HG02588 (cell line): ENCODE measurements at regions not wholly inside any gene's neighbourhood (a gene's known extent, or its start where the extent isn't known, plus 50 kb on each side); places are given as distances from the start of the nearest gene placed in this dataset.

Experiments
- ATAC-seq: cut with Tn5 transposase; IDR thresholded peaks from one replicate; pipeline ENCODE4 v1.9.1; 2021; ENCODE audit warnings: mild to moderate bottlenecking, moderate library complexity; ENCODE audit not compliant: unreplicated experiment

GRCh38 chr1:177490036-177490639, 319.4 kb downstream of the BRINP2 start:
- no peak for ATAC-seq

- ATAC-seq, result no peak
These were observed 318.0 kb downstream of the BRINP2 start for GRCh38 chr1:177488722-177489121.

GRCh38 chr1:177487481-177487880, 316.7 kb downstream of the BRINP2 start:
- ATAC-seq, result no peak

GRCh38 chr1:177480741-177481305, 310.1 kb downstream of the BRINP2 start:
- no peak for ATAC-seq

- no peak for ATAC-seq
These were observed 308.8 kb downstream of the BRINP2 start for GRCh38 chr1:177479600-177479999.

- ATAC-seq, result no peak
These were observed 305.9 kb downstream of the BRINP2 start for GRCh38 chr1:177476676-177477075.

- no peak for ATAC-seq
These were observed 301.8 kb downstream of the BRINP2 start for GRCh38 chr1:177472567-177472966.

- no peak for ATAC-seq
These were observed 300.5 kb downstream of the BRINP2 start for GRCh38 chr1:177471244-177471643.

- no peak for ATAC-seq
These were observed 298.8 kb downstream of the BRINP2 start for GRCh38 chr1:177469519-177469918.

GRCh38 chr1:177466286-177466685, 295.5 kb downstream of the BRINP2 start:
- ATAC-seq, result no peak

GRCh38 chr1:177464686-177465085, 293.9 kb downstream of the BRINP2 start:
- ATAC-seq, result no peak

GRCh38 chr1:177451191-177451590, 280.4 kb downstream of the BRINP2 start:
- no peak for ATAC-seq

GRCh38 chr1:177448652-177449357, 278.0 kb downstream of the BRINP2 start:
- no peak for ATAC-seq

GRCh38 chr1:177448036-177448615, 277.4 kb downstream of the BRINP2 start:
- no peak for ATAC-seq

- no peak for ATAC-seq
These were observed 274.4 kb downstream of the BRINP2 start for GRCh38 chr1:177444997-177445746.

- no peak for ATAC-seq
These were observed 272.2 kb downstream of the BRINP2 start for GRCh38 chr1:177443003-177443402.

- ATAC-seq, result no peak
These were observed 271.8 kb downstream of the BRINP2 start for GRCh38 chr1:177442584-177442983.

- no peak for ATAC-seq
These were observed 270.5 kb downstream of the BRINP2 start for GRCh38 chr1:177441281-177441680.

GRCh38 chr1:177440821-177441220, 270.1 kb downstream of the BRINP2 start:
- no peak for ATAC-seq

- no peak for ATAC-seq
These were observed 268.5 kb downstream of the BRINP2 start for GRCh38 chr1:177439301-177439700.

GRCh38 chr1:177435364-177435763, 264.6 kb downstream of the BRINP2 start:
- ATAC-seq, result no peak
